Astrocyte (in vitro differentiated cells and primary cell): ENCODE measurements at regions not wholly inside any gene's neighbourhood (a gene's known extent, or its start where the extent isn't known, plus 50 kb on each side); places are given as distances from the start of the nearest gene placed in this dataset.

Experiments
- DNase-seq: peaks from one replicate; pipeline ENCODE4 v3.0.0-alpha.2; 2010; ENCODE audit warnings: low read depth
- FAIRE-seq: peaks from 2 replicates; lab custom pipeline; 2011; peaks lifted over from hg19 to GRCh38; lab: Jason Lieb, UNC
- H2AFZ ChIP-seq: 2 replicates; pipeline ENCODE4 v1.6.0; 2012; ENCODE audit warnings: low read depth, low read length, inconsistent platforms
- H3K27ac ChIP-seq: 2 replicates; pipeline ENCODE4 v1.5.1; 2011; ENCODE audit warnings: low read depth, low read length, inconsistent platforms
- H3K27me3 ChIP-seq: 2 replicates; pipeline ENCODE4 v1.6.0; 2011; ENCODE audit warnings: low read length, inconsistent platforms; ENCODE audit not compliant: insufficient read depth
- H3K36me3 ChIP-seq: 2 replicates; pipeline ENCODE4 v1.5.1; 2011; ENCODE audit warnings: low read length, inconsistent platforms; ENCODE audit not compliant: insufficient read depth
- H3K4me1 ChIP-seq: 2 replicates; pipeline ENCODE4 v1.5.1; 2011; ENCODE audit warnings: low read length, inconsistent platforms; ENCODE audit not compliant: insufficient read depth
- H3K4me2 ChIP-seq: 2 replicates; pipeline ENCODE4 v1.6.0; 2012; ENCODE audit warnings: low read length, inconsistent platforms
- H3K4me3 ChIP-seq: 2 replicates; pipeline ENCODE4 v1.5.1; 2011; ENCODE audit warnings: low read depth, mild to moderate bottlenecking, low read length, inconsistent platforms; ENCODE audit not compliant: insufficient read depth
- H3K79me2 ChIP-seq: 2 replicates; pipeline ENCODE4 v1.6.0; 2012; ENCODE audit warnings: mild to moderate bottlenecking, low read length, inconsistent platforms; ENCODE audit not compliant: insufficient read depth
- H3K9ac ChIP-seq: 2 replicates; pipeline ENCODE4 v1.6.0; 2012; ENCODE audit warnings: mild to moderate bottlenecking, low read length, inconsistent platforms
- H3K9me3 ChIP-seq: 2 replicates; pipeline ENCODE4 v1.5.1; 2012; ENCODE audit warnings: low read depth, mild to moderate bottlenecking, low read length, inconsistent platforms; ENCODE audit not compliant: insufficient read depth
- H4K20me1 ChIP-seq: 2 replicates; pipeline ENCODE4 v1.6.0; 2012; ENCODE audit warnings: low read length, inconsistent platforms; ENCODE audit not compliant: insufficient read depth
- H3K27ac Mint-ChIP-seq: one replicate; pipeline ENCODE4 v1.8.0; 2021; ENCODE audit warnings: mild to moderate bottlenecking, mixed read lengths; ENCODE audit not compliant: unreplicated experiment
- H3K27me3 Mint-ChIP-seq: one replicate; pipeline ENCODE4 v1.8.0; 2021; ENCODE audit warnings: low read depth, mixed read lengths; ENCODE audit not compliant: unreplicated experiment
- H3K36me3 Mint-ChIP-seq: one replicate; pipeline ENCODE4 v1.8.0; 2021; ENCODE audit warnings: low read depth, mixed read lengths; ENCODE audit not compliant: unreplicated experiment
- H3K4me1 Mint-ChIP-seq: one replicate; pipeline ENCODE4 v1.8.0; 2021; ENCODE audit warnings: low read depth, mixed read lengths; ENCODE audit not compliant: unreplicated experiment
- H3K4me3 Mint-ChIP-seq: one replicate; pipeline ENCODE4 v1.8.0; 2021; ENCODE audit warnings: mild to moderate bottlenecking, moderate library complexity, mixed read lengths; ENCODE audit not compliant: unreplicated experiment
- H3K9me3 Mint-ChIP-seq: one replicate; pipeline ENCODE4 v1.8.0; 2021; ENCODE audit warnings: mild to moderate bottlenecking, mixed read lengths; ENCODE audit not compliant: unreplicated experiment
- EZH2 ChIP-seq: IDR thresholded peaks from 2 replicates; pipeline ENCODE4 v1.6.1; 2012; ENCODE audit warnings: mild to moderate bottlenecking, low read length, inconsistent platforms; ENCODE audit not compliant: insufficient read depth
- TF ChIP-seq, protein P1 (sequence below): IDR thresholded peaks from 2 replicates; pipeline ENCODE4 v1.5.1; 2011; ENCODE audit warnings: low read depth, mild to moderate bottlenecking, inconsistent platforms, low read length, moderate library complexity; ENCODE audit not compliant: insufficient read depth

DNA sequence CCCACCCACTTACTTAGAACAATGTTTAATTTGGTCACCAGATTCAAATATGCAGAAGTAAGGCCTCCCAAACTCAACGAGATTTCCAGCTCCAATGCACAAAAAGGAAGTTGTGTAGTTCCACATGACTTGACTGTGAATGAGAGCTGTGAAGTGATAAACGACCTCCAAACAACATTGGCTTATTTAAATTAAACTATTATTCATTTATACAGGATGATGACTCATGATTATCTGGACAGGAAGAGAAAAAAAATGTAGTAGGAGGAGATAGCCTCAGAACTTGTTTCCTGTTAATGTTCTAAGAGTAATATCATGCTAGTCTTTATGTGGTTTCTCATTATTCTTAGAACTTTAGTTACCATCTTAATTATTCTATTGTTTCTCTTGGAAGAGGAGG is 237.3 kb downstream of the C1D start:
- Histone ChIP-seq H2AFZ (peak overlapping the region; percentile 50), H3K27me3 (no peaks in the 10 kb centered on the region), H3K9ac (no peak overlapping the region), H3K4me1 (no peaks in the 10 kb centered on the region), H3K9me3 (no peaks in the 10 kb centered on the region), H3K36me3 (no peaks in the 10 kb centered on the region), H3K79me2 (no peaks in the 10 kb centered on the region), H3K4me3 (peak overlapping the region; percentile 19), H4K20me1 (no peaks in the 10 kb centered on the region), H3K4me2 (peak overlapping the region; percentile 57), H3K27ac (no peak overlapping the region)
- Mint-ChIP-seq H3K4me3 (no peak overlapping the region), H3K4me1 (no peaks in the 10 kb centered on the region), H3K27ac (no peak overlapping the region), H3K9me3 (peaks cover 3% of the 10 kb centered on the region), H3K27me3 (peaks cover 3% of the 10 kb centered on the region), H3K36me3 (no peaks in the 10 kb centered on the region)
- no peak for TF ChIP-seq EZH2
- TF ChIP-seq, protein P1, sequence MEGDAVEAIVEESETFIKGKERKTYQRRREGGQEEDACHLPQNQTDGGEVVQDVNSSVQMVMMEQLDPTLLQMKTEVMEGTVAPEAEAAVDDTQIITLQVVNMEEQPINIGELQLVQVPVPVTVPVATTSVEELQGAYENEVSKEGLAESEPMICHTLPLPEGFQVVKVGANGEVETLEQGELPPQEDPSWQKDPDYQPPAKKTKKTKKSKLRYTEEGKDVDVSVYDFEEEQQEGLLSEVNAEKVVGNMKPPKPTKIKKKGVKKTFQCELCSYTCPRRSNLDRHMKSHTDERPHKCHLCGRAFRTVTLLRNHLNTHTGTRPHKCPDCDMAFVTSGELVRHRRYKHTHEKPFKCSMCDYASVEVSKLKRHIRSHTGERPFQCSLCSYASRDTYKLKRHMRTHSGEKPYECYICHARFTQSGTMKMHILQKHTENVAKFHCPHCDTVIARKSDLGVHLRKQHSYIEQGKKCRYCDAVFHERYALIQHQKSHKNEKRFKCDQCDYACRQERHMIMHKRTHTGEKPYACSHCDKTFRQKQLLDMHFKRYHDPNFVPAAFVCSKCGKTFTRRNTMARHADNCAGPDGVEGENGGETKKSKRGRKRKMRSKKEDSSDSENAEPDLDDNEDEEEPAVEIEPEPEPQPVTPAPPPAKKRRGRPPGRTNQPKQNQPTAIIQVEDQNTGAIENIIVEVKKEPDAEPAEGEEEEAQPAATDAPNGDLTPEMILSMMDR, result no peak
- FAIRE-seq, result no peak
- DNase-seq, result peak; percentile 94

DNA sequence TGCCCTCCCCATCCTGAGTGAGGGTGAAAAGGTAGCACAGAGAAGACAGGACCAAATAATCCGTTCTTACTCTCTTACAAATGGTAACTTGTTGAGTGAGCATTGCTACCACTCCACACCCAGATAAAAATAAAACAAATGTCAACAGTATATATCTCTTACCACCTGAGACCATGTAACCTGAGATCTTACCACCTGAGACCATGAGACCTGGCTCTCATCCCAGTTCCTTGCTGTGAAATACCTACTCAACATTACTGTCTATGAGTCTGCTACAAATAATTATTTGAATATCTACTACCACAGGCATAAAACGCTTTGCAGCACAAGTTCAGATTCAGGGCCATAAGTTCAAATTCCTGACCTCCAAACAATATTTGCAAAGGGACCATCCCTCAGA is 234.7 kb downstream of the C1D start:
- FAIRE-seq (no peak), DNase-seq (no peak)
- TF ChIP-seq, protein P1, result no peak
- TF ChIP-seq EZH2, result no peak
- Histone ChIP-seq H3K27ac (no peak overlapping the region), H3K4me2 (no peak overlapping the region), H3K4me3 (no peak overlapping the region), H3K9ac (no peak overlapping the region), H3K9me3 (no peaks in the 10 kb centered on the region), H3K79me2 (no peaks in the 10 kb centered on the region), H3K4me1 (no peaks in the 10 kb centered on the region), H3K36me3 (no peaks in the 10 kb centered on the region), H4K20me1 (no peaks in the 10 kb centered on the region), H3K27me3 (no peaks in the 10 kb centered on the region), H2AFZ (no peak overlapping the region)
- Mint-ChIP-seq H3K4me1 (no peaks in the 10 kb centered on the region), H3K4me3 (no peak overlapping the region), H3K36me3 (no peaks in the 10 kb centered on the region), H3K27ac (no peak overlapping the region), H3K9me3 (peaks cover 8% of the 10 kb centered on the region), H3K27me3 (peaks cover 3% of the 10 kb centered on the region)

DNA sequence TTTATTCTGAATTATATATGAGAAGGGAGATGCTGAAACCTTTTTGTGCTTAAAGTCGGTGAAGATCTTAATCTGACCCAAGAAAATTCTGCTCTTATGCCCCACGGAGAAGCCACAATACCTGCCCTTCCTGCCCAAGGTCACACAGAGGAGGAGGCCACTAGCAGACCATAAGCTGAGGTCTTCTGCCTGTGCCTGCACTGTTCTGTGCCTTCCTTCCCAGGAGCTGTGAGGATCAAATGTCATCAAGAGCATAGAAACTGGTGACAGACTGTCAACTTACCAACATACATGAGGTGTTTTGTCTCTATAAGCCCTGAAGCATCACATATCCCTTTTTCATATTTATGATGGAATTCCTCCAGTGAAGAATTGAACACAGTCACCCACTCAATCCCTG is 233.3 kb downstream of the C1D start:
- no peak overlapping the region for H3K4me2 ChIP-seq
- no peak for DNase-seq
- H2AFZ ChIP-seq, result peak overlapping the region; percentile 23
- no peaks in the 10 kb centered on the region for H3K4me1 ChIP-seq
- no peak overlapping the region for H3K4me3 ChIP-seq
- Mint-ChIP-seq H3K27ac (no peak overlapping the region), H3K4me3 (no peak overlapping the region), H3K27me3 (peaks cover 3% of the 10 kb centered on the region), H3K4me1 (peaks cover 2% of the 10 kb centered on the region), H3K9me3 (peaks cover 4% of the 10 kb centered on the region), H3K36me3 (no peaks in the 10 kb centered on the region)
- no peaks in the 10 kb centered on the region for H3K36me3 ChIP-seq
- no peaks in the 10 kb centered on the region for H4K20me1 ChIP-seq
- no peaks in the 10 kb centered on the region for H3K9me3 ChIP-seq
- FAIRE-seq, result no peak
- no peak overlapping the region for H3K9ac ChIP-seq
- no peak overlapping the region for H3K27ac ChIP-seq
- no peak for TF ChIP-seq EZH2
- TF ChIP-seq, protein P1, result no peak
- no peaks in the 10 kb centered on the region for H3K79me2 ChIP-seq
- H3K27me3 ChIP-seq, result no peaks in the 10 kb centered on the region
